ENCODE measurements at regions not wholly inside any gene's neighbourhood (a gene's known extent, or its start where the extent isn't known, plus 50 kb on each side); places are given as distances from the start of the nearest gene placed in this dataset.

- ChIA-PET RAD21 (ENCODE audit: unreplicated experiment) (no interaction called here), POLR2A (no interaction called here), SMC1A (ENCODE audit: uncharacterized antibody, unreplicated experiment) (no interaction called here), CTCF (no interaction called here)
- intact Hi-C loops (cut with micrococcal nuclease; ENCODE audit: unreplicated experiment): no loop called here
- ATAC-seq (no peak), DNase-seq (ENCODE audit: low read depth, low spot score) (no peak), FAIRE-seq (no peak)
- Histone ChIP-seq H2AFZ (ENCODE audit: control insufficient read depth, low read depth, low read length) (no peak overlapping the region), H3K9me3 (replicated peaks; ENCODE audit: control insufficient read depth, insufficient read depth, low read length) (no peaks in the 10 kb centered on the region), H3K9ac (ENCODE audit: control insufficient read depth, insufficient read depth, low read length) (no peak overlapping the region), H3K36me3 (ENCODE audit: control insufficient read depth in 2 of 2, insufficient read depth in 2 of 2, low read length in 1 of 2) (no peaks in the 10 kb centered on the region), H3K4me3 (no peak overlapping the region), H3K27me3 (replicated peaks in 1 of 2; ENCODE audit: control insufficient read depth in 2 of 2, insufficient read depth in 2 of 2, low read length in 1 of 2) (no peaks in the 10 kb centered on the region), H3K79me2 (ENCODE audit: control insufficient read depth, insufficient read depth, low read length) (no peaks in the 10 kb centered on the region), H3K27ac (ENCODE audit: control insufficient read depth, insufficient read depth) (no peak overlapping the region), H4K20me1 (ENCODE audit: control insufficient read depth, insufficient read depth) (no peaks in the 10 kb centered on the region), H3K4me2 (ENCODE audit: control insufficient read depth, insufficient read depth) (no peak overlapping the region), H3K4me1 (ENCODE audit: control insufficient read depth, insufficient read depth, low read length) (no peaks in the 10 kb centered on the region)
- in situ Hi-C loops (cut with MboI): no loop called here
- BruUV-seq (replicated peaks): no TSS peak
- 60% methylated on average over 5 of the region's 5 CpGs for WGBS (ENCODE audit: insufficient coverage, insufficient replicate concordance, low lambda C conversion rate, missing lambda C conversion rate)
- TF ChIP-seq FOXK2 (IDR thresholded peaks at IDR 0.05) (no peak), MAX (IDR thresholded peaks at IDR 0.05; ENCODE audit: low read depth, low read length) (no peak), NRF1 (conservative IDR thresholded peaks at IDR 0.05; ENCODE audit: low read depth, low read length) (no peak), HDAC6 (IDR thresholded peaks at IDR 0.05; ENCODE audit: unreplicated experiment) (no peak), ATF7 (IDR thresholded peaks at IDR 0.05; ENCODE audit: low read depth) (no peak), TBL1XR1 (IDR thresholded peaks at IDR 0.05; ENCODE audit: low read depth, low read length) (no peak), USF2 (IDR thresholded peaks at IDR 0.05; ENCODE audit: borderline replicate concordance, low read depth, low read length) (no peak), RUNX3 (IDR thresholded peaks at IDR 0.05; ENCODE audit: low read length) (no peak), PKNOX1 (IDR thresholded peaks at IDR 0.05) (no peak), KDM1A (IDR thresholded peaks at IDR 0.05; ENCODE audit: borderline replicate concordance) (no peak), HDAC2 (IDR thresholded peaks at IDR 0.05) (no peak)
- TF ChIP-seq, protein P1, sequence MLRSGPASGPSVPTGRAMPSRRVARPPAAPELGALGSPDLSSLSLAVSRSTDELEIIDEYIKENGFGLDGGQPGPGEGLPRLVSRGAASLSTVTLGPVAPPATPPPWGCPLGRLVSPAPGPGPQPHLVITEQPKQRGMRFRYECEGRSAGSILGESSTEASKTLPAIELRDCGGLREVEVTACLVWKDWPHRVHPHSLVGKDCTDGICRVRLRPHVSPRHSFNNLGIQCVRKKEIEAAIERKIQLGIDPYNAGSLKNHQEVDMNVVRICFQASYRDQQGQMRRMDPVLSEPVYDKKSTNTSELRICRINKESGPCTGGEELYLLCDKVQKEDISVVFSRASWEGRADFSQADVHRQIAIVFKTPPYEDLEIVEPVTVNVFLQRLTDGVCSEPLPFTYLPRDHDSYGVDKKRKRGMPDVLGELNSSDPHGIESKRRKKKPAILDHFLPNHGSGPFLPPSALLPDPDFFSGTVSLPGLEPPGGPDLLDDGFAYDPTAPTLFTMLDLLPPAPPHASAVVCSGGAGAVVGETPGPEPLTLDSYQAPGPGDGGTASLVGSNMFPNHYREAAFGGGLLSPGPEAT (IDR thresholded peaks at IDR 0.05; ENCODE audit: low read depth): no peak
- TF ChIP-seq, protein P2, sequence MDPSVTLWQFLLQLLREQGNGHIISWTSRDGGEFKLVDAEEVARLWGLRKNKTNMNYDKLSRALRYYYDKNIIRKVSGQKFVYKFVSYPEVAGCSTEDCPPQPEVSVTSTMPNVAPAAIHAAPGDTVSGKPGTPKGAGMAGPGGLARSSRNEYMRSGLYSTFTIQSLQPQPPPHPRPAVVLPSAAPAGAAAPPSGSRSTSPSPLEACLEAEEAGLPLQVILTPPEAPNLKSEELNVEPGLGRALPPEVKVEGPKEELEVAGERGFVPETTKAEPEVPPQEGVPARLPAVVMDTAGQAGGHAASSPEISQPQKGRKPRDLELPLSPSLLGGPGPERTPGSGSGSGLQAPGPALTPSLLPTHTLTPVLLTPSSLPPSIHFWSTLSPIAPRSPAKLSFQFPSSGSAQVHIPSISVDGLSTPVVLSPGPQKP (IDR thresholded peaks at IDR 0.05; ENCODE audit: low read depth, low read length): no peak
- TF ChIP-seq, protein P3, sequence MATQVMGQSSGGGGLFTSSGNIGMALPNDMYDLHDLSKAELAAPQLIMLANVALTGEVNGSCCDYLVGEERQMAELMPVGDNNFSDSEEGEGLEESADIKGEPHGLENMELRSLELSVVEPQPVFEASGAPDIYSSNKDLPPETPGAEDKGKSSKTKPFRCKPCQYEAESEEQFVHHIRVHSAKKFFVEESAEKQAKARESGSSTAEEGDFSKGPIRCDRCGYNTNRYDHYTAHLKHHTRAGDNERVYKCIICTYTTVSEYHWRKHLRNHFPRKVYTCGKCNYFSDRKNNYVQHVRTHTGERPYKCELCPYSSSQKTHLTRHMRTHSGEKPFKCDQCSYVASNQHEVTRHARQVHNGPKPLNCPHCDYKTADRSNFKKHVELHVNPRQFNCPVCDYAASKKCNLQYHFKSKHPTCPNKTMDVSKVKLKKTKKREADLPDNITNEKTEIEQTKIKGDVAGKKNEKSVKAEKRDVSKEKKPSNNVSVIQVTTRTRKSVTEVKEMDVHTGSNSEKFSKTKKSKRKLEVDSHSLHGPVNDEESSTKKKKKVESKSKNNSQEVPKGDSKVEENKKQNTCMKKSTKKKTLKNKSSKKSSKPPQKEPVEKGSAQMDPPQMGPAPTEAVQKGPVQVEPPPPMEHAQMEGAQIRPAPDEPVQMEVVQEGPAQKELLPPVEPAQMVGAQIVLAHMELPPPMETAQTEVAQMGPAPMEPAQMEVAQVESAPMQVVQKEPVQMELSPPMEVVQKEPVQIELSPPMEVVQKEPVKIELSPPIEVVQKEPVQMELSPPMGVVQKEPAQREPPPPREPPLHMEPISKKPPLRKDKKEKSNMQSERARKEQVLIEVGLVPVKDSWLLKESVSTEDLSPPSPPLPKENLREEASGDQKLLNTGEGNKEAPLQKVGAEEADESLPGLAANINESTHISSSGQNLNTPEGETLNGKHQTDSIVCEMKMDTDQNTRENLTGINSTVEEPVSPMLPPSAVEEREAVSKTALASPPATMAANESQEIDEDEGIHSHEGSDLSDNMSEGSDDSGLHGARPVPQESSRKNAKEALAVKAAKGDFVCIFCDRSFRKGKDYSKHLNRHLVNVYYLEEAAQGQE (IDR thresholded peaks at IDR 0.05; ENCODE audit: low read depth, low read length): no peak
Observed at GRCh38 chr10:10777279-10777678, 240.4 kb upstream of the CELF2 start.
